Neural cell (in vitro differentiated cells): ENCODE measurements at regions not wholly inside any gene's neighbourhood (a gene's known extent, or its start where the extent isn't known, plus 50 kb on each side); places are given as distances from the start of the nearest gene placed in this dataset.

ENCODE experiments used
- H2AFZ ChIP-seq: fragments of 200-600, 300-800 bp; sonication (generic), shearing (Covaris generic); 2 replicates; pipeline ENCODE4 v1.6.0; 2014; ENCODE audit warnings: low read depth, mild to moderate bottlenecking, antibody characterized with exemption, low read length, moderate library complexity
- H3F3A ChIP-seq: fragments of 200-600 bp; shearing (Covaris generic); 2 replicates; pipeline ENCODE4 v1.6.1; 2016; ENCODE audit warnings: mild to moderate bottlenecking, moderate library complexity, mixed read lengths, antibody characterized with exemption, low read length; ENCODE audit not compliant: insufficient read depth, poor library complexity, severe bottlenecking
- H3K27ac ChIP-seq: fragments of 200-600, 300-800 bp; sonication (generic), shearing (Covaris generic); 2 replicates; pipeline ENCODE4 v1.5.1; 2014; ENCODE audit warnings: mild to moderate bottlenecking, low read length, moderate library complexity
- H3K27me3 ChIP-seq: fragments of 300-800, 200-600 bp; sonication (generic), shearing (Covaris generic); 2 replicates; pipeline ENCODE4 v1.6.0; 2014; ENCODE audit warnings: mild to moderate bottlenecking, low read depth, low read length, moderate library complexity; ENCODE audit not compliant: insufficient read depth
- H3K36me3 ChIP-seq: fragments of 300-800, 200-600 bp; sonication (generic), shearing (Covaris generic); 2 replicates; pipeline ENCODE4 v1.5.1; 2014; ENCODE audit warnings: mild to moderate bottlenecking, antibody characterized with exemption, low read length, moderate library complexity; ENCODE audit not compliant: insufficient read depth
- H3K4me2 ChIP-seq: fragments of 300-800, 200-600 bp; sonication (generic), shearing (Covaris generic); 2 replicates; pipeline ENCODE4 v1.6.0; 2014; ENCODE audit warnings: mild to moderate bottlenecking, low read length
- H3K4me3 ChIP-seq: fragments of 300-800, 200-600 bp; sonication (generic), shearing (Covaris generic); 2 replicates; pipeline ENCODE4 v1.5.1; 2014; ENCODE audit warnings: mild to moderate bottlenecking, low read length, moderate library complexity
- H3K79me2 ChIP-seq: fragments of 200-600 bp; shearing (Covaris generic); replicated peaks from 2 replicates; pipeline ENCODE4 v1.6.0; 2014; ENCODE audit warnings: mild to moderate bottlenecking, low read length, moderate library complexity; ENCODE audit not compliant: insufficient read depth
- H3K9ac ChIP-seq: fragments of 300-800, 200-600 bp; sonication (generic), shearing (Covaris generic); 2 replicates; pipeline ENCODE4 v1.6.1; 2016; ENCODE audit warnings: mild to moderate bottlenecking, low read length, mixed read lengths
- H3K9me2 ChIP-seq: fragments of 200-600 bp; shearing (Covaris generic); 2 replicates; pipeline ENCODE4 v1.6.1; 2016; ENCODE audit warnings: mild to moderate bottlenecking, low read length, mixed read lengths; ENCODE audit not compliant: insufficient read depth
- H3K9me3 ChIP-seq: fragments of 200-600, 300-800 bp; sonication (generic), shearing (Covaris generic); 2 replicates; pipeline ENCODE4 v1.6.1; 2016; ENCODE audit warnings: mild to moderate bottlenecking, mixed run types, low read length, moderate library complexity, mixed read lengths
- H4K20me1 ChIP-seq: fragments of 200-600 bp; shearing (Covaris generic); 2 replicates; pipeline ENCODE4 v1.6.1; 2016; ENCODE audit warnings: mild to moderate bottlenecking, mixed run types; ENCODE audit not compliant: insufficient read depth
- EP300 ChIP-seq: fragments of 450-650 bp; conservative IDR thresholded peaks from 2 replicates; pipeline ENCODE4 v1.6.1; 2014; ENCODE audit warnings: antibody characterized with exemption, mild to moderate bottlenecking, moderate library complexity; ENCODE audit not compliant: poor library complexity, severe bottlenecking
- MXI1 ChIP-seq: fragments of 450-650 bp; conservative IDR thresholded peaks from 2 replicates; pipeline ENCODE4 v1.6.1; 2014; ENCODE audit warnings: antibody characterized with exemption, mild to moderate bottlenecking; ENCODE audit not compliant: poor library complexity, severe bottlenecking
- POLR2AphosphoS5 ChIP-seq: IDR thresholded peaks from 2 replicates; pipeline ENCODE4 v1.6.1; 2012
- RAD21 ChIP-seq: fragments of 450-650 bp; conservative IDR thresholded peaks from 2 replicates; pipeline ENCODE4 v1.6.1; 2014; ENCODE audit warnings: antibody characterized with exemption, mild to moderate bottlenecking, moderate library complexity
- SMC3 ChIP-seq: fragments of 450-650 bp; conservative IDR thresholded peaks from 2 replicates; pipeline ENCODE4 v1.6.1; 2014; ENCODE audit warnings: antibody characterized with exemption, mild to moderate bottlenecking, moderate library complexity; ENCODE audit not compliant: poor library complexity
- TF ChIP-seq, protein P1 (sequence below): fragments of 450-650 bp; IDR thresholded peaks from 2 replicates; pipeline ENCODE4 v1.5.1; 2014; ENCODE audit warnings: antibody characterized with exemption, mild to moderate bottlenecking, moderate library complexity; ENCODE audit not compliant: poor library complexity, severe bottlenecking
- TF ChIP-seq, protein P2 (sequence below): IDR thresholded peaks from 2 replicates; pipeline ENCODE4 v1.6.1; 2012; ENCODE audit warnings: borderline replicate concordance

DNA sequence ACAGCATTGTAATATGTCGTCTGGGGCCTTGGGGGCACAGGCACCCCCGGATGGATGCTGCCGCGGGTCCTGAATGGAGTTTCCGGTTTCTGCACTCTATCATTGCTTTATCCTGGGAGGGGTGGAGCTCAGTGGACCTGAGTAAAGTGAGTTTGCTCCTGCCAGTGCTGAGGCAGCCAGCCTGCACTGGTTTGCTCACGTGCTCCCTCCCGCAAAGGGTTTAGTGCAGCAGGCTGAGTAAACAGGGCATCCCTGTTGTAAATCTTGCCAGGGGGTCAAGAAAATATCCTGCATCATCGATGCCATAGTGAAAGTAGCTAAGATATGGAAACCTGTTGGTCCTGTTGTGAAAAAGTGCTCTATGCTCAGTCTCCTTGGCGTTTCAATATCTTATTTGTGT lies 85.6 kb upstream of the BRINP3 start:
- H2AFZ ChIP-seq = no peak overlapping the region
- no peaks in the 10 kb centered on the region for H3K9me2 ChIP-seq
- no peak overlapping the region for H3K9ac ChIP-seq
- H3F3A ChIP-seq = no peaks in the 10 kb centered on the region
- no peak for TF ChIP-seq RAD21
- TF ChIP-seq, protein P1, sequence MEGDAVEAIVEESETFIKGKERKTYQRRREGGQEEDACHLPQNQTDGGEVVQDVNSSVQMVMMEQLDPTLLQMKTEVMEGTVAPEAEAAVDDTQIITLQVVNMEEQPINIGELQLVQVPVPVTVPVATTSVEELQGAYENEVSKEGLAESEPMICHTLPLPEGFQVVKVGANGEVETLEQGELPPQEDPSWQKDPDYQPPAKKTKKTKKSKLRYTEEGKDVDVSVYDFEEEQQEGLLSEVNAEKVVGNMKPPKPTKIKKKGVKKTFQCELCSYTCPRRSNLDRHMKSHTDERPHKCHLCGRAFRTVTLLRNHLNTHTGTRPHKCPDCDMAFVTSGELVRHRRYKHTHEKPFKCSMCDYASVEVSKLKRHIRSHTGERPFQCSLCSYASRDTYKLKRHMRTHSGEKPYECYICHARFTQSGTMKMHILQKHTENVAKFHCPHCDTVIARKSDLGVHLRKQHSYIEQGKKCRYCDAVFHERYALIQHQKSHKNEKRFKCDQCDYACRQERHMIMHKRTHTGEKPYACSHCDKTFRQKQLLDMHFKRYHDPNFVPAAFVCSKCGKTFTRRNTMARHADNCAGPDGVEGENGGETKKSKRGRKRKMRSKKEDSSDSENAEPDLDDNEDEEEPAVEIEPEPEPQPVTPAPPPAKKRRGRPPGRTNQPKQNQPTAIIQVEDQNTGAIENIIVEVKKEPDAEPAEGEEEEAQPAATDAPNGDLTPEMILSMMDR = no peak
- TF ChIP-seq, protein P2, sequence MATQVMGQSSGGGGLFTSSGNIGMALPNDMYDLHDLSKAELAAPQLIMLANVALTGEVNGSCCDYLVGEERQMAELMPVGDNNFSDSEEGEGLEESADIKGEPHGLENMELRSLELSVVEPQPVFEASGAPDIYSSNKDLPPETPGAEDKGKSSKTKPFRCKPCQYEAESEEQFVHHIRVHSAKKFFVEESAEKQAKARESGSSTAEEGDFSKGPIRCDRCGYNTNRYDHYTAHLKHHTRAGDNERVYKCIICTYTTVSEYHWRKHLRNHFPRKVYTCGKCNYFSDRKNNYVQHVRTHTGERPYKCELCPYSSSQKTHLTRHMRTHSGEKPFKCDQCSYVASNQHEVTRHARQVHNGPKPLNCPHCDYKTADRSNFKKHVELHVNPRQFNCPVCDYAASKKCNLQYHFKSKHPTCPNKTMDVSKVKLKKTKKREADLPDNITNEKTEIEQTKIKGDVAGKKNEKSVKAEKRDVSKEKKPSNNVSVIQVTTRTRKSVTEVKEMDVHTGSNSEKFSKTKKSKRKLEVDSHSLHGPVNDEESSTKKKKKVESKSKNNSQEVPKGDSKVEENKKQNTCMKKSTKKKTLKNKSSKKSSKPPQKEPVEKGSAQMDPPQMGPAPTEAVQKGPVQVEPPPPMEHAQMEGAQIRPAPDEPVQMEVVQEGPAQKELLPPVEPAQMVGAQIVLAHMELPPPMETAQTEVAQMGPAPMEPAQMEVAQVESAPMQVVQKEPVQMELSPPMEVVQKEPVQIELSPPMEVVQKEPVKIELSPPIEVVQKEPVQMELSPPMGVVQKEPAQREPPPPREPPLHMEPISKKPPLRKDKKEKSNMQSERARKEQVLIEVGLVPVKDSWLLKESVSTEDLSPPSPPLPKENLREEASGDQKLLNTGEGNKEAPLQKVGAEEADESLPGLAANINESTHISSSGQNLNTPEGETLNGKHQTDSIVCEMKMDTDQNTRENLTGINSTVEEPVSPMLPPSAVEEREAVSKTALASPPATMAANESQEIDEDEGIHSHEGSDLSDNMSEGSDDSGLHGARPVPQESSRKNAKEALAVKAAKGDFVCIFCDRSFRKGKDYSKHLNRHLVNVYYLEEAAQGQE = no peak
- no peak for TF ChIP-seq SMC3
- no peak for TF ChIP-seq MXI1
- no peaks in the 10 kb centered on the region for H3K79me2 ChIP-seq
- H3K4me3 ChIP-seq = no peak overlapping the region
- no peaks in the 10 kb centered on the region for H3K9me3 ChIP-seq
- no peak overlapping the region for H3K27ac ChIP-seq
- H4K20me1 ChIP-seq = no peaks in the 10 kb centered on the region
- no peaks in the 10 kb centered on the region for H3K36me3 ChIP-seq
- H3K4me2 ChIP-seq = no peak overlapping the region
- no peaks in the 10 kb centered on the region for H3K27me3 ChIP-seq

DNA sequence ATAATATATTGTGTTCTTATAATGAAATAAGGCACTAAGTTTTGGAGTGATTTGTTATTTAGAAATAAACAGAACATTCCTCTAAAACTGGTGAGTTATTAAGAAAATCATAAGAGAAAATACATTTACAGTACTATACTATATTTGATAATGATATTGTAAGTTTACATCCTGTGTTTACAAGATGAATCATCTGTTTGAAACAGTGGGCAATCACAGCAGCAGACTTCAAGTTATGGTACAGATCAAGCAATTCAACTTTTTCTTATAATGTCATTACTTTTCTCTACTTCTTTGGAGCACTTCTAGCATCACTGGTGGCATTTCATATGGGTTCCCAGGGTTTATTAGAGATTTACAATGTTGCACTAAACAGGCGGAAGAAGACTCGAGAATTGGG lies 86.5 kb upstream of the BRINP3 start:
- no peaks in the 10 kb centered on the region for H3F3A ChIP-seq
- H4K20me1 ChIP-seq = no peaks in the 10 kb centered on the region
- TF ChIP-seq MXI1 (no peak), RAD21 (no peak)
- no peaks in the 10 kb centered on the region for H3K9me3 ChIP-seq
- H3K79me2 ChIP-seq = no peaks in the 10 kb centered on the region
- H3K4me3 ChIP-seq = no peak overlapping the region
- H3K27me3 ChIP-seq = no peaks in the 10 kb centered on the region
- H3K9me2 ChIP-seq = no peaks in the 10 kb centered on the region
- no peak overlapping the region for H3K4me2 ChIP-seq
- no peak overlapping the region for H3K27ac ChIP-seq
- no peak overlapping the region for H3K9ac ChIP-seq
- H3K36me3 ChIP-seq = no peaks in the 10 kb centered on the region
- H2AFZ ChIP-seq = no peak overlapping the region

DNA sequence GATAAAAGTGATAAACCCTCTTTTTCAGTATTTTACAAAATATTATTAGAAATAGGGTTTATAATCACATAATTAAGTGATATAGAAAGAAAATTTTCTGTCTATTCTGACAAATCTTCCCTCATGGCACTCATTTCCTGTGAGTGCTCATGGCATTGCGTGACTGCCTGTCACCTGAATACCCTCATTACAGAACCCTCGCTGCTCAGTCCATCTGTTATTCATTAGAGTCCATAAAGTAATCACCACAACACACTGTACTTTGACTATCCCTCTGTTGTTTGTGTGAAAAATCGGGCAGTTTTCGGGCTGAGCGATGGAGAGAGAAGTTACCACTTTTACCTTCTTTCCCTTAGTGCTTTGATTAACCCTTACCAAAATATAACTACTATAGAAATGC lies 100.4 kb upstream of the BRINP3 start:
- Histone ChIP-seq H3K9me3 (no peaks in the 10 kb centered on the region), H2AFZ (no peak overlapping the region), H3K4me3 (no peak overlapping the region), H3K4me2 (no peak overlapping the region), H3K9ac (no peak overlapping the region), H3F3A (no peaks in the 10 kb centered on the region), H3K9me2 (no peaks in the 10 kb centered on the region), H3K36me3 (no peaks in the 10 kb centered on the region), H4K20me1 (no peaks in the 10 kb centered on the region), H3K27ac (no peak overlapping the region), H3K79me2 (no peaks in the 10 kb centered on the region), H3K27me3 (no peaks in the 10 kb centered on the region)
- TF ChIP-seq POLR2AphosphoS5 (no peak), EP300 (no peak), RAD21 (no peak)
- TF ChIP-seq, protein P1 = no peak
